HG03175 (cell line): ENCODE measurements at regions not wholly inside any gene's neighbourhood (a gene's known extent, or its start where the extent isn't known, plus 50 kb on each side); places are given as distances from the start of the nearest gene placed in this dataset.

ENCODE experiments used
- ATAC-seq: cut with Tn5 transposase; IDR thresholded peaks from one replicate; pipeline ENCODE4 v1.9.1; 2021; ENCODE audit warnings: mild to moderate bottlenecking, moderate library complexity; ENCODE audit not compliant: unreplicated experiment

DNA sequence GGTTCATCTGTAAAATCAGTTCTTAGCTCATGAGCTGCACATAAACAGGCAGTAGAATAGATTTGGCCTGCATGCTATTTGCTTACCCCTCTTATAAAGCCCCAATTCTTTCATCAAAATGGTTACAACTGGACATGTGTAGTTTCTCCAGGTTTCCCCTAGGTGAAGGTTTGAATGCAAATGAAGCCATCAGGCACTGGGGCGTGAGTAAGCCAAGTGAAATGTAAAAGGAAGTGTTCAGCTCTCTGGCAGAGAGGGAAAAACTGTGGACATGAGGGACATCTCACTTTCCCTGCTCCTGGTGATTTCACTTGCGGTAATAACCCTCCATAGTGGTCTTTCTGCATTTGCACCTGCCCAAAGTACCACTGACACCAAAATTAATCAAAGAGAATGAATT is 1402.3 kb upstream of the LRRTM1 start:
- ATAC-seq = no peak

DNA sequence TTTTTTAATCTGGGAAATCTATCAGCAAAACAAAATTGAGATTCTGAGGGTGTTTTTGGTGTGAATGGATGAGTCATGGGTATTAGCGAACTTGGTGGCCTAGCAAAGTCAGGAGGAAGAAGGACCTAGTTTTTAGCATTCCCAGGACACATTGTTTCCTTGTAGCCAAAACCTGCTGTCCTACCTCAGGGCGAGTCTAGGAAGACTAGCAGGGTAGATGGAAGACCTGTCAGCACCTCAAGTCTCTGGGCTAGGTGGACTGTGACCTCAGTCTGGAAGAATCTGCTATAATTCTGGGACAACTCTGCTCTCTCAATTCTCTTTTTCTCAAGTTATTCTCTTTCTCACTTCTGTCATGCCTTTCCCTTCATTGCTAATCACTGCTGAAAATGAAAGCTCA is 1399.3 kb upstream of the LRRTM1 start:
- no peak for ATAC-seq

DNA sequence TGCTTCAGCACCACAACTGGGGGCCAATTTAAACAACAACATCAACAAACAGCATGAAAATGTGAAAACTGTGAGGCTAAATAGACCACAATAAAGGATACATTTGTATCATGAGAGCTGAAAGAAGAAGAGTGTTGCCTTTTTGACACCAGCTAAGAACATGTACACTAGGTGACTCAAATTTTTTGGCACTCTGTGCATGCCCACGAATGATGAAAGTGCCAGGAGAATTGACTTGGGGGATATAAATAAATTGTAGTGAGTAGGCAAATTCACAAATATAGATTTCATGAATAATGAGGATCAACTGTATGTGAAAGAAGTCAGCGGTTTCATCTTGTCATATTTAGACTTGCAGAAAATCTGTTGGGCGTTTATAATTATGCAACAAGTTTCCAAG is 1388.0 kb upstream of the LRRTM1 start:
- no peak for ATAC-seq

DNA sequence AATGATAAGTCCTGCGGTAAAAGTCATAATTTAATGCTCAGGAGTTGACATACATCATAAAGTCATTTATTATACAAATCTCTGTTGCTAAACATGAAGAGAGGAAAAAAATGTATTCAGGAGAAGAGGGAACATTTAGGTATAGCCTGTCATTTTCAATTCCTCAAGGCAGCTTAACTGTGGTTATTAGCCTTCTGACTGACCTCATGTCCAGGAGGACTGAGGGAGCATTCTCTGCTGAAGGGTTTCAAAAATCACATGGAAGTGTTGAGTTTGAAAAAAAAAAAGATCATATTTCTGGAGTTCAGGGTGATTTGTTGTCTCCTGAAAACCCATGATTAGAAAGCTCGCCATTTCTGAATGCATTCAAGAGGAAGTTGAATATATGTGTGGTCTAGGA is 1371.1 kb upstream of the LRRTM1 start:
- ATAC-seq = no peak

DNA sequence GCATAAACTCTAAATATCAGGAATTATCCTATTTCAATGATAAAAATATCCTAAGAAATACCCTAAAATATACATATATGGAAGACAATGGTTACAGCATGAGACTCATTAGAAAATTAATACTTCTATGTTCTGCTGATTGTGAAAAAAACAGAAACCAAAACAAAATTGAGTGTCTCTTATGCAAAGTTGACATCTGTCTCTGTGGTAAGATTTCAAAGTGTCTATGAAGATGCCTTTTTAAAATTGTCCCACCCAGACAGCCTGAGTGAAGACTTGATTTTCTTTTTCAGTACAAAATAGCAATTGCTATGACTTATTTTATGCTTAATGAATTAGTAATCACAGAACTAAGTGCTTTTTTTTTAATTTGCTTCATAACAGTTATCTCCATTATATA is 1368.4 kb upstream of the LRRTM1 start:
- ATAC-seq = no peak

DNA sequence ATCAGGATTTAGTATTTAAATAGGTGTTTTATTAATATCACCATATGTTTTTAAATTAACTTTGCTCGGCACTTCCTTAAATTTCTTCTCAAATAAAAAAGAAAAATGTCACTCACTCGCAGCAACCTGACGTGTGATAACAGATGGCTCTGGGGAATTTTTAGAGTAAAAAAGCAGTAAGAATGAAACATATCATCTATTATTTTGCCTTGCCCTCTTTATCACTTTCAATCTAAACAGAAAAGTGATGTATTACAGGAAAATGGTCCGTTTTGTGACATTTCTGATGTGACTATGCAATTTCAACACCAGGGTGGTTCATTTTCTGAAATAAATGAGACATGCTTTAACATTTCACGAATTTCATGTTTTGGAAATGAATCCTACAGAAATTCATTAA is 1368.0 kb upstream of the LRRTM1 start:
- no peak for ATAC-seq

DNA sequence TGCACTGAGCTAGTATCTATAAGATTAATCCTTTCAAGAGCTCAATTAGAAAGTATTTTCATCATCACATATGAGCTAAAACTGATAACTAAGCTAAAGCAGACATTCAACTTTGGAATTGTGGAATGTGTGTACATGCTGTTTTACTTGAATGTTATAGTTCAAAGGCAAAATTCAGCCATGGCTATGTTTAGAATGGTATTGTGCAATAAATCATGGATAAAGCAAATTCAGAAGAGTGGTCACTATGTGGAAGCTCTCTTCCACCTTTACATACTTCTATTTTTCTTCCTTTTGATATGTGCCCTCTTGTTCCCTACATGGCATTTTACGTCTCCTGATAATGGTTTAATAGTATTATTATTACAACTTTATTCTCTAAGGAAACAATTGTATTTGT is 1366.3 kb upstream of the LRRTM1 start:
- ATAC-seq = no peak

DNA sequence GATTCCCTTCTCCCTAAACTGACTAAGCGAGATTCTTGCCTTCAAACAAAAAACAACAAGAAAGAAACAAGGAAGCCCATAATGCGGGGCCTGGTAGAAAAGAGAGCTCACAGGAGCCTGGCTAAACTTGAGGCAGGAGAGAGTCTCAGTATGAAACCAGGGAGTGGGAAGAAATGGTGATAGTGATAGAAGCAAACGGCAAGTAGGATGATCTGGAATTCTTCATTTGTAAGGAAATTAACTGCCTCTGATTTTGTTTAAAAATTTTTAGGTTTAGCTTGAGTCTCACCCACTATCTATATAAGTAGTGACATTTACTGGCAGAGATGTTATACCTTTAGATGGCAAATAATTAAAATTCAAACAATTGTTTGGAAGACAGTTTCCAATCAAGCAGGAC is 1356.5 kb upstream of the LRRTM1 start:
- ATAC-seq = no peak

DNA sequence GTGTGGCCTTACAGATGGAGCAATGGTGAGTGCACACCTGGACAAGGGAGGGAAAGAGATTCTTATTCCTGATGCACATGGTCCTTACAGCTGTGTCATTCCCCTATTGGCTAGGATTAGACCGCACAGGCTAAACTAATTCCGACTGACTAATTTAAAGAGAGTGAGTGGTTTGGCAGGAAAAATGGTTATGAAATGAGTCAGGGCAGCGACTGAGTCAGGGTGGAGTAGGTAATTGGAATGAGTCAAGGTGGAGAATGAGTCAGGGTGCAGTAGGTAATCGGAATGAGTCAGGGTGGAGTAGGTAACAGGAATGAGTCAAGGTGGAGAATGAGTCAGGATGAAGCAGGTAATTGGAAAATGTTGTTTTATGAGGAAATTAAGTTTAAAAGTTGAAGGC is 1353.7 kb upstream of the LRRTM1 start:
- no peak for ATAC-seq

DNA sequence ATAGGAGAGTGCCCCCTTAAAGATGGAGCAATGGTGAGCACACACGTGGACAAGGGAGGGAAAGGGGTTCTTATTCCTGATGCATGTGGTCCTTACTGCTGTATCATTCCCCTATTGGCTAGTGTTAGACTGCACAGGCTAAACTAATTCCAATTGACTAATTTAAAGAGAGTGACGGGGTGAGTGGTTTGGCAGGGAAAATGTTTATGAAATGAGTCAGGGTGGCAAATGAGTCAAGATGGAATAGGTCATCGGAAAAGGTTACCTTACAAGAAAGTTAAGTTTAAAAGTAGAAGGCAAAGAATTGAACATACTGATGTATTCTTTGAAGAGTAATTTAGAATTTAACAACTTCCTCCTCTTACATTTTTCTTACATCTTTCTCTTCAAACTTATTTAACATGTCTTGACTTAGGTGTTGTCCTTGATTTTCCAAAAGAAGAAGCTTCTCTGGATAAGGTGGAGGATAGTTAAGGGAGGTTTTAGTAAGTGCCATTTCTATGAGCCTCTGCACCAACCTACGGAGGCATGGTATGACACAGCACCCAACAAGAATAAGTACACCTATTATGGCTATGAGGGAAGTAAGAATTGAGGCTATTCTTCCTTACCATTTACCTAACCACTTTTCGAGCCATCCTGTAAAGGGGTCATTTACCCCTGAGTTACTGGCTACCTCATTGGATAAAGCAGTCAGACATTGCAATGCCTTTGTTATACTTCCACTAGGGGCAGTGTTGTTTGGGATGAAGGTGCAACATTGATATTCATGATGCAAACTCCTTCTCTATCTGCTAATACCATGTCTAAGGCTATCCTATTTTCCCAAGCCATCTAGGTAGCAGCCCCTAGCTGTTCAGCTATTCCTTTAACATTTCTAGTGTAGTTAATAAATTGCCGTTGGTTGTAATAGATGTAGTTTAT is 1345.8 kb upstream of the LRRTM1 start:
- no peak for ATAC-seq

DNA sequence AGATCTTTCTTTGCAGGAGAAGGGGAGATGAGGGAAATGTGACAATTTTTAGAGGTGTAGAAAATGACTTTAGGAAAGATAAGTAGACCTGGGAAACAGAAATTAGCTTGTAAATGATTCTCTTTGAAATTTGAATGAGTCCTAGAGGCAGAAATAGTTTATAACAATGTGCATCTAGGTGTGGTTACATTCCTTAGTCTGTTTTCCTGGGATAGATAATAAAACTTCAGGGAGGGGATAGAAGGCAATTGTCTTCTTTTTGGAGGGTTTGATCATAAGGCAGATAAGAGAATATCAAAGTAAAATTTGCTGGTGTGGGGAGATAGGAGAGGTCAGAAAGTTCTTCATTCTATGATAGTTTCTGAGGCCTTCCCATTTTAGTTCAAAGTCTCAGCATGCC is 1344.3 kb upstream of the LRRTM1 start:
- no peak for ATAC-seq

DNA sequence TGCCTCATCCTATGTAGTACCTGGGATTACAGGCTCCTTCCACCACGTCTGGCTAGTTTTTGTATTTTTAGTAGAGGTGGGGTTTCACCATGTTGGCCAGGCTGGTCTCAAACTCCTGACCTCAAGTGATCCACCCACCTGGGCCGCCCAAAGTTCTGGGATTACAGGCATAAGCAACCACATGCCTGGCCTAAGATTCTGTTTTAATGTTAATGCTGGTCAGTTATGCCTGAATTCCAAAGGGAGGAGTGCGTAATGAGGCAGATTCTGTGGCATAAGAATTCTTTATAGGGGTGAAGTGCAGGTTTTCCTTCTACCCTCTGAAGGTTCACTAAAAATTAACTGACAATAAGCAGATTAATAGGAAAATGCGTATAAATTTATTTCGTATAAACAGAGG is 1343.8 kb upstream of the LRRTM1 start:
- ATAC-seq = no peak

DNA sequence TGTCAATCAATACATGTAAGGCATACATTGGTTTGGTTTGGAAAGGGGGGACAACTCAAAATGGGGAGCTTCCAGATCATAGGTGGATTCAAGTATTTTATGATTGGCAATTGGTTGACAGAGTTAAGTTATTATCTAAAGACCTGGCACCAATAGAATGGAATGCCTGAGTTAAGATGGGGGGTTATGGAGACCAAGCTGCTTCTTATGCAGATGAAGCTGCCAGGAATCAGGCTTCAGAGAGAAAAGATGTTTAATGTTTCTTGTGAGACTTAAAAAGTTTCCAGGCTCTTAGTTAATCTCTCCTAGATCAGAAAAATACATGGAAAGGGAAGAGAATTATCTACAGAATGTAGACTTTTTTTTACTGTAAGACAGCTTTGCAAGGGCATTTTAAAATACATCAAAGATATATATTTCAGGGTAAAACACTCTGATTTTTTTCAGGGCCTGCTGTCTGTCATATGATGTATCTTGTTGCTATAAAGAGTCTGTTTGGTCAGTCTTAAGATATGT is 1343.2 kb upstream of the LRRTM1 start:
- ATAC-seq = no peak

DNA sequence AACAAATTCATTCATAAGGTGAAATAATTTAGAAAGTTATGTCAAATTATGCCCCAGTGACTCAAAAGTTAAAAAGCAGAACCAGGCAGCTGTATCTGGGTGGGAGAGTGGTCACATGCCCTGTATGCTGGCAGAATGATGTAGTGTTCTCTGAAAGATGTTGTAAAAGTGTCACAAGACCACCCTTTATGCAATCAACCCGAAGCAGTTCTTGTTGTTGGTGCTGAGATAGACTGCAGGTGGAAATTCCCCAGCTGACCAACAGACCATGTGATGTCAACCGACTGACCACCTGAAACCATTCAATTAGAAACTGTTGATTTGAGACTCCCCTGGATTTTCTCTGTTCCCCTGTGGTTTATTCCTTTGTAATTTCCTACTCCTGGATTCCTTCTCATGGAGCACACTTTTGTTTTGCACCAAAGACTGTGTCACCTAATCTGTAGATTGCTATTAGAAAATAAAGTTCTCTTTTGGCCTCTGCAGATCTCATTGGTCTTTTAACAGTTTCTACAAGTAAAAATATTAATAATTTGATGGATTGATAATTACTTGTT is 1341.3 kb upstream of the LRRTM1 start:
- ATAC-seq = no peak

DNA sequence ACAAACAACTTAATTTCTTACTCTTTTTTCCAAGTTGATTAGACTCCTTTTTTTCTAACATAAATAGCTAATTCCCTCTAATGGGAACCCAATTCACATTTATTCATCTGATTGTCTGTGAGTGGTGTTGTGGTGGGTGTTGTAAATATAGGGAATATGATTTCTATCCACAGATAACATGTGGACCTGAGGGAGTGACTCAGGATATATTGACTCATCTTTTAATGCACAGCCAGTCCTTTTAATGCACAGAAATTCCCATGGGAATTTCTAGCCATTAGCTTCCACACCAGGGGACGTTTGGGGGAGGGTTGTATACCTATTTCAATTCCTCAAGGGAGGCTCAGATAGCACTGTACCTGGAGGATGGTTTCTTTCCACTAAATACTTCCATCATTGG is 1339.6 kb upstream of the LRRTM1 start:
- ATAC-seq = no peak

DNA sequence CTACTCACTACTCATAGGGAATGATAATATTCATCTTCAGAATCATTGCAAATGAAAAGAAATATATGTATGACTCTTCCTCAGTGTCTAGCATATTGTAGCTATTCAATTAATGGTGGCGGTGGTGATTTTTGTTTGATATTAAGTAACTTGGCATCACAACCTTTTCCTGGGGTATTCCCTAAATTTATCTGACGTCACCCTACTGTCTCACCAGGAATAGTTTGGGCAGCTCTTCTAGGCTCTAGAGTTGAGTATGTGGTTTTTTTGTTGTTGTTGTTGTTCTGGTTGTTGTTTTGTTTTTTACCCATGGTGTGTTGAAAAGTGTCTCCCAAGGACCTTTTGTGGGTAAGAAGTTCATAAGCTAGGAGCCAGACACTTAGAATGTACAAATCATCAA is 1320.3 kb upstream of the LRRTM1 start:
- ATAC-seq = no peak

DNA sequence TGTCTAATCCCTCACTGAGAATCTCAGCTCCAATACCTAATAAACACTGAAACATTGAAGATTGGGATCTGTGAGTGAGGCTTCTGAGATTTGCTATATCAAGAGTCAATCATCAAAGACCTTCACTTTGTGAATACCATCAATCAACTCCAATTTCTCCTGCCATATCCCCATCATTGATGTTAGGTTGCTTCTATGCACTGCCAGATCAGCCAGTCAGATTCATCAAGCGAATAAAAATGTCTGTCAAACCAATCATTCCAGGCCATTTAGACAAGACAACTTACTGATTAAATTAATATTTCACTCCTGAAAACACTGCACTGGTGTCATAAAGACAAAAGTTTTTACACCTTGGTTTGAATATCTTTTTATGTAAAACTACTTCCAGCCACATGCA is 1295.5 kb upstream of the LRRTM1 start:
- ATAC-seq = no peak

DNA sequence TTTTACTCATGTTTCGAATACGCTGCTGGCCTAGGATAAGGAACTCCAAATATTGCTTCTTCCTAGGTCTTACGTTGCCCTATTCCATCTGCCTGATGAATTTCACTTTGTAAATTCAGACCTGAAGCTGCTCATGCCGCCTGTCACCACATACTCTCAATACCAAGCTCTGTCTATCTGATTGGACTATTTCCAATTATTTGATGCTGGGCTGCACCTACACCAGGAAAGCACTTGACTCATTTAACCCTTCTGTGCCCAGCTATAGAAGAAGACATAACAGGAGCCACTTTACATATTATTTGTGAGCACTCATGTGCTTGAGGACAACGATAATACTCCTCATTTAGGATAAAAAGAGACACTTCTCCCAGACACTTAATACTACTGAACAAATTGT is 1293.9 kb upstream of the LRRTM1 start:
- no peak for ATAC-seq

DNA sequence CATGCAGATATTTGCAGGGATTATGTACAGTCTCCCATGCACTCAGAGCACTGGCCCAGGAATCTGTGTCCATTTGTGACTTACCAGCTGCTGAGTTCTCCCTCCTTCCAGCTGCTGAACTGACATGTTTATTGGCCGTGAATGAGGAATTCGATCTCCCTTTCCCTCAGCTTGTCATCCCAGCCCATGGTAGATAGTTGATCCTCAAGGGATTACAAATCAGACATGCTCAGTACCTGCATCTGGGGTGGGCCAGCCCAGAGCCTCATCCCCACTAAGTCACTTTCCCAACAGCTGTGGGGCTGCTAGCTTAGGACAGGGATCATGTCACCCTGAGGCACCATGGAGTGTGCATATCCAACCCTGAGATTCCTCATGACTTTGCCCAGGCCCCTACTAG is 1284.9 kb upstream of the LRRTM1 start:
- ATAC-seq = no peak

DNA sequence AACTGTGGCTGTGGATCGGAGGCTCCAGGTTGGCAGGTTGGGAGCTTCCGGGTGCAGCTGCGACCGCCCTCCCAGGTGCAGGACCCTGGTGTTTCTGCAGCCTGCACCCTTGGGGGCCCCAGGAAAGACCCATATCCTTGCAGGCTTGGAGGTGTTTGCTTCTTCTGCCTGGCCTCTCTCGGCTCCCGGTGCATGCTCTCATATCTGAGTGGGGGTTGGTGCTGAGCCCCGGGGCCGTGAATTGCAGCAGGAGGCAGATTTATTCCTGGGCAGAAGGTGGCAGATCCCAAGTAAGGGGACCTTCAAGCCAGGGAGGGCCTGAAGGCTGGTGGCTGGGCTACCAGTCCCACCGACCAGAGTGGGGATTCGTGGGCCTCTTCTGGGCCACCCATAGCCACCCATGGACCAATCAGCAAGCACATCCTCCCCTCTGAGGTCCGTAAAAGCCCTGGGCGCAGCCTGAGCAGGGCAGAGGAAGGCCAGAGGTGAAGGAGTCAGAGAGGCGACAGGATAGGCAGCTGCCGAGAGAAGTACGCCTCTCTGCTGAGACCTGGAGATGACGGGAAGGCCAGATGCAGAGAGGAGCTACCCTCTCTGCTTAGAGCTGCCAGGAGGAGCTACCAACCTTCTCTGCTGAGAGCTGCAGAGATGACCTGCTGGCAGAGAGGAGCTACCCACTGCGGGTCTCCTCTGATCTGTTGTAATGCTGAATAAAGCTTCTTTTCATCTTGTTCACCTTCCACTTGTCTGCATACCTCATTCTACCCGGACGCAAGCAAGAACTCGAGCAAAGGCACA is 1279.0 kb upstream of the LRRTM1 start:
- no peak for ATAC-seq

DNA sequence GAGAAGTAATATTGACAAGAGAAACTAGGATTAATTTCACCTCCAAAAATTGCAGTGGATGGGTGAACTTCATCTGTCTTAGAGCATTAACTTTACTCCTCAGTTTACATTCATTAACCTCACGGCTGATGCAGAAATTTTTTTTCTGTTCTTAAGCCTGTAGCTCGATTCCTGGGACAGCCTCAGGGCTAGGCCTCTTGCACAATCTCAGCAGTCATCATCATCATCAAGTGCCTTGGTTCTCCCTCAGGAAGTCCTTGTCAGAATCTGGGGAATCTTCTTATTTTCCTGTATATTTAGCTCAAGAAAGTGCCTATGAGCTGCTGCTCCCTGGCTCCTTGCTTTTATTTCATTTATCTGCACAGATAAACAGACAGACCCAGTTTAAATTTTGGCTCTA is 1272.2 kb upstream of the LRRTM1 start:
- no peak for ATAC-seq
